Activated CD4-positive, alpha-beta T cell treated with anti-CD3 and anti-CD28 coated beads, Interleukin-2, amount 10 ng/mL, durations not matched to agents 24 days and 14 days (primary cell): ENCODE measurements at regions not wholly inside any gene's neighbourhood (a gene's known extent, or its start where the extent isn't known, plus 50 kb on each side); places are given as distances from the start of the nearest gene placed in this dataset.

Source experiments
- DNase-seq: peaks from one replicate; pipeline ENCODE4 v3.0.0; 2022
- H3K27ac Mint-ChIP-seq: one replicate; pipeline ENCODE4 v1.8.0; 2022; ENCODE audit warnings: mild to moderate bottlenecking, mixed read lengths
- H3K27me3 Mint-ChIP-seq: one replicate; pipeline ENCODE4 v1.8.0; 2022; ENCODE audit warnings: mixed read lengths
- H3K36me3 Mint-ChIP-seq: one replicate; pipeline ENCODE4 v1.8.0; 2022; ENCODE audit warnings: low read depth, mild to moderate bottlenecking, mixed read lengths
- H3K4me1 Mint-ChIP-seq: one replicate; pipeline ENCODE4 v1.8.0; 2021; ENCODE audit warnings: mixed read lengths
- H3K4me3 Mint-ChIP-seq: one replicate; pipeline ENCODE4 v1.8.0; 2022; ENCODE audit warnings: mild to moderate bottlenecking, moderate library complexity, mixed read lengths
- H3K9me3 Mint-ChIP-seq: one replicate; pipeline ENCODE4 v1.8.0; 2021; ENCODE audit warnings: mixed read lengths
- intact Hi-C: fragments of 100-400 bp; cut with micrococcal nuclease; formaldehyde crosslinking; loops from one replicate; pipeline ENCODE4 v1.15.1; 2023

DNA sequence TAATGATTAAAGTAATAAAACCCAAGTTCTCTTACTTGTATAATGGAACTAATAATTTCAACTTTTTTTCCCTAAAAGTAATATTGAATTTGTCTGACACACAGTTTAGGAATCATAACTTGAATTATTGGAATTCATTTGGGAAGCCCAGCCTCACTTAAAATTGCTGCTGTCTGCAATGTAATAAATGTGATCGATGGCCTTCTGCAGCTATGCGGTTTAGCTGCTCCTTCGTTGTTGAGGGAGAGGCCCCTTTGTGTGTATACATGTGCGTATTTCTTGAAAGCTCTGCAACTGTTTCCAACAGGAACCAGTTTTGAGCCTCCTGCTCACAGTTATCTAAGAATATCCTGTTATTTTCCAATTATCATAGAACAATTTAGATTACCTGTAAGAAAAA is 152.5 kb downstream of the AKR1D1 start:
- H3K27me3 Mint-ChIP-seq = no peaks in the 10 kb centered on the region
- intact Hi-C loops = no loop called here
- H3K4me3 Mint-ChIP-seq = no peak overlapping the region
- H3K27ac Mint-ChIP-seq = no peak overlapping the region
- no peaks in the 10 kb centered on the region for H3K4me1 Mint-ChIP-seq
- no peaks in the 10 kb centered on the region for H3K36me3 Mint-ChIP-seq
- peaks cover 3% of the 10 kb centered on the region for H3K9me3 Mint-ChIP-seq
- no peak for DNase-seq

DNA sequence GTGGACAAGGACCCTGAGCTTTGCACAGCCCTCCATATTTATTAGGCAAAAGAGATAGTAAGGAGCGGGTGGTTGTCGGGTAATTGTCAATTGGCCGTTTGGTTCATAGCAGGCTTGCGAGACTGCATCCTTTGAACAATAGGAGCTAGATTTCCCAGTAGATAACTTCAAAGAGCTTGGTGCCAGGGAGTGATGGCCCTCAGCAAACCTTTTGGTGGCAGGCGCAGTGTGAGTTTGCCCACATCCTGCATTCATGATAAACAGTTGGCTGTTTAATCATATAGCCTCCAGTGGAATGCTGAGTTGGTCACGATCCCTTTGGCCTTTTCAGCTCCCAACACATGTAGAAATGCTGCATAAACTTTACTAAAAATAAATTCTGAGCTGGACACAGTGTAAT is 156.9 kb downstream of the AKR1D1 start:
- Mint-ChIP-seq H3K27ac (no peak overlapping the region), H3K4me1 (no peaks in the 10 kb centered on the region), H3K27me3 (no peaks in the 10 kb centered on the region), H3K9me3 (peaks cover 3% of the 10 kb centered on the region), H3K4me3 (no peak overlapping the region), H3K36me3 (no peaks in the 10 kb centered on the region)
- DNase-seq = no peak
- intact Hi-C loops = no loop called here

DNA sequence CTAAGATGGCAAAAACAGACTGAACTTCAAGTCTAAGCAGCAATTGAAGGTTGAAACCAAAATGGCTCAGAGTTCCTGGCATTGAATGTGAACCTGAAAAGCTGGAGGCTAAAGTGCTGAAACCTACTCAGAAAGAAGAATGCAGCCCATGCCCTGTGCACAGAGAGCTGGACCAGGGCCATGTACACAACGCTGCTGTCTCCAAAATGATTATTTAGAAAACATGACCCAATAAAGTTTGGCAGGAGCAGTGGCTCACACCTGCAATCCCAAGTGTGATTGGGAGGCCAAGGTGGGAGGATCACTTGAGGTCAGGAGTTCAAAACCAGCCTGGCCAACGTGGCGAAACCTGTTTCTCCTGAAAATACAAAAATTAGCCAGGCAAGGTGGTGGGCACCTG is 158.9 kb downstream of the AKR1D1 start:
- intact Hi-C loops = no loop called here
- no peaks in the 10 kb centered on the region for H3K27me3 Mint-ChIP-seq

GRCh38 chr7:138237995-138238394 is 161.7 kb downstream of the AKR1D1 start:
- Mint-ChIP-seq H3K4me3 (no peak overlapping the region), H3K4me1 (no peaks in the 10 kb centered on the region), H3K9me3 (no peaks in the 10 kb centered on the region), H3K36me3 (no peaks in the 10 kb centered on the region), H3K27ac (no peak overlapping the region), H3K27me3 (no peaks in the 10 kb centered on the region)
- intact Hi-C loops = no loop called here
- no peak for DNase-seq

More for the DNA sequence above, 158.9 kb downstream of the AKR1D1 start:
- Mint-ChIP-seq H3K9me3 (peaks cover 3% of the 10 kb centered on the region), H3K4me3 (no peak overlapping the region), H3K36me3 (no peaks in the 10 kb centered on the region), H3K27ac (no peak overlapping the region), H3K4me1 (no peaks in the 10 kb centered on the region)
- DNase-seq = no peak

DNA sequence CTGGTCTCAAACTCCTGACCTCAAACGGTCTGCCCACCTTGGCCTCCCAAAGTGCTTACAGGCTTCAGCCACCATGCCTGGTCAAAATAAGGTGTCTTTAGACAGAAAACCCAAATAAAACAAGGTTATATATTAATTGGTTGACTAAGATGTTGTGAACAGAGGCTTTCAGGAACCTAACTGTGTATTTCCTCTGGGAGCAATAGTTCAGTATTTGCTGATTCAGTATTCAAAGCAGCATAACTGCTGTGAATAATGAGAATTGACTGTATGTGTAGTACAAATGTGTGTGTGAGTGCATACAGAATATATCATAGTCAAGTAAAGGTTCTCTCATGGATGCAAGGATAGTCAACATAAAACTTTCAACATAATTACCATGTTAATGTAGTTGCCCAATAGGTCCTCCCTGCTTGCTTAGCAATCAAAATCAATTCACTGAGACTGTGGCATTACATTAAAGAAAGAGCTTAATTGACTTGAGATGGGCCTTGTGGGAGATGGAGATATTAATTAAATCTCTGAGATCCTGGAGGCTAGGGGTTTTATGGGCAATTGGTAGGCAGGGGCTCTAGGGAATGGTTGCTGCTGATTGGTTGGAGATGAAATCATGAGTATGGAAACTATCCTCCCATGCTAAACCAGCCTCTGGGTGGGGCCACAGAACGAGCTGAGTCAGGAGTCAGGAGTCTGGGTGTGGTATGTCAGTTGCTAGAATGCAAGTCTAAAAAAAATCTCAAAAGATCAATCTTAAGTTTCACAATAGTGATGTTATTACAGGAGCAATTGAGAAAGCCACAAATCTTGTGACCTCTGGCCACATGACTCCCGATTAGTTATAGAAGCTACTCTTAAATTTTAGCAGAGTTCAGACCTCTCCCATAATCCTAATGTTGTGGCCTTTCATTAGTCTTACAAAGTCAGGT is 162.7 kb downstream of the AKR1D1 start:
- no peaks in the 10 kb centered on the region for H3K4me1 Mint-ChIP-seq
- H3K27ac Mint-ChIP-seq = no peak overlapping the region
- no peaks in the 10 kb centered on the region for H3K36me3 Mint-ChIP-seq
- no peak for DNase-seq
- no peaks in the 10 kb centered on the region for H3K9me3 Mint-ChIP-seq
- no peaks in the 10 kb centered on the region for H3K27me3 Mint-ChIP-seq
- H3K4me3 Mint-ChIP-seq = no peak overlapping the region
- intact Hi-C loops = no loop called here

DNA sequence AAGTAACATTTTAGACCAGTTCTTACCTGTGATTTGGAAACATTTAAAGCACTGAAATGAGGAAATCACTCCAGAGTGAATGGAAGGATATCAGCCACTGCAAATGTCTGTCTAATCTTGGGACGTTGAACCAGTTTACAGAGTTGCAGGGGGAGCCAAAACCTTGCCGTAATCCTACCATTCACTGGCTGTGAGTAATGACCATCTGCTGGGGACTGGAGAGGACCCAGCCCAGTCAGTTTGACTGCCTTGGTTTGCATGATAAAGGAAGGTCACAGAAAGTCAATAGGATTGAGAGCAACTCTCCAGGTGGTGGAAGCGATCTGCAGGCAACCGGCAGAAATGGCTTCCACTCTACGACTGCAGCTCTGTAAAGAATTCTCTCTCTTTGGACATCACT is 167.2 kb downstream of the AKR1D1 start:
- no peaks in the 10 kb centered on the region for H3K9me3 Mint-ChIP-seq
- H3K4me1 Mint-ChIP-seq = no peaks in the 10 kb centered on the region
- no peak for DNase-seq
- no peak overlapping the region for H3K4me3 Mint-ChIP-seq
- no peaks in the 10 kb centered on the region for H3K36me3 Mint-ChIP-seq
- peaks cover 3% of the 10 kb centered on the region for H3K27me3 Mint-ChIP-seq
- H3K27ac Mint-ChIP-seq = no peak overlapping the region
- intact Hi-C loops = no loop called here

DNA sequence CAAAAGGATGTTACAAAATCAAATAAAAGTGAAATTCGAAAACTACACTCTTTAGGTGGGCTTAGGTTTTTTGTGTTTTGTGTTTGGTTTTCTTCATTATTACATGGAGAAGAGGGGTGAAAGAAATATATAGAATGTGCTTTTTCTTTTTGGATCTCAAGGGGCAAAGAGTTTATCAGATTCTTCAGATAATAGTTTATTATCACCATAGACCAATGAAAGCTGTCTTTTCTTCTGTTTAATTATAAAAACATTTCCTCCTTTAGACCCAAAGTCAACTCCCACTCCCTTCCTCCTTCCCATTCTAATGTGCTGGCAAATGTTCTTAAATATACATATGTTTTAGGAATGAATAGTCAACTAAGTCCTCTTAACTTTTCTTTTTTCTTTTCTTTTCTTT is 167.6 kb downstream of the AKR1D1 start:
- intact Hi-C loops = no loop called here
- Mint-ChIP-seq H3K4me1 (no peaks in the 10 kb centered on the region), H3K9me3 (no peaks in the 10 kb centered on the region), H3K27me3 (peaks cover 3% of the 10 kb centered on the region), H3K27ac (no peak overlapping the region), H3K36me3 (no peaks in the 10 kb centered on the region), H3K4me3 (no peak overlapping the region)
- no peak for DNase-seq

GRCh38 chr7:138244606-138245005 is 168.3 kb downstream of the AKR1D1 start:
- DNase-seq = no peak
- no peaks in the 10 kb centered on the region for H3K4me1 Mint-ChIP-seq
- H3K36me3 Mint-ChIP-seq = no peaks in the 10 kb centered on the region
- intact Hi-C loops = loop anchor here (5.0 kb wide), 1 partner anchor 493 kb away; no protein-coding TSS in a partner anchor
- H3K27me3 Mint-ChIP-seq = peaks cover 3% of the 10 kb centered on the region
- H3K27ac Mint-ChIP-seq = no peak overlapping the region
- no peak overlapping the region for H3K4me3 Mint-ChIP-seq
- no peaks in the 10 kb centered on the region for H3K9me3 Mint-ChIP-seq

GRCh38 chr7:138245216-138245615 is 169.0 kb downstream of the AKR1D1 start:
- H3K27me3 Mint-ChIP-seq = peaks cover 3% of the 10 kb centered on the region
- H3K4me1 Mint-ChIP-seq = no peaks in the 10 kb centered on the region
- no peaks in the 10 kb centered on the region for H3K9me3 Mint-ChIP-seq
- H3K36me3 Mint-ChIP-seq = no peaks in the 10 kb centered on the region
- DNase-seq = no peak
- no peak overlapping the region for H3K27ac Mint-ChIP-seq
- intact Hi-C loops = loop anchor here (5.0 kb wide), 1 partner anchor 492 kb away; no protein-coding TSS in a partner anchor
- H3K4me3 Mint-ChIP-seq = no peak overlapping the region

DNA sequence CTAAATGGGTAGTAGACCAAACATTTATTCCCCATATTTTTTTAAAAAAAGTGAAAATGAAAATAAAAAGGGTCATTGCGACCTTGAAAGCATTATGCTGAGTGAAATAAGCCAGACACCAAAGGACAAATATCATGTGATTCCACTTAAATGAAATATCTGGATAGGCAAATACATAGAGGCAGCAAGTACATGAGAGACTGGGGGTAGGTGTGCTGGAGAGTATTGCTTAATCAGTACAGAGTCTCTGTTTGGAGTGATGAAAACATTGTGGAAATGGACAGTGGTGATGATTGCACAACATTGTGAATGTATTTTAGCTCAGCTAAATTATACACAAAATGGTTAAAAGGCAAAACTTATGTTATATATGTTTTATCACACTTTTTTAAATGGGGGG is 169.4 kb downstream of the AKR1D1 start:
- Mint-ChIP-seq H3K4me3 (no peak overlapping the region), H3K4me1 (no peaks in the 10 kb centered on the region), H3K36me3 (no peaks in the 10 kb centered on the region), H3K9me3 (no peaks in the 10 kb centered on the region), H3K27ac (no peak overlapping the region), H3K27me3 (peaks cover 3% of the 10 kb centered on the region)
- intact Hi-C loops = loop anchor here (5.0 kb wide), 1 partner anchor 492 kb away; no protein-coding TSS in a partner anchor
- DNase-seq = no peak

DNA sequence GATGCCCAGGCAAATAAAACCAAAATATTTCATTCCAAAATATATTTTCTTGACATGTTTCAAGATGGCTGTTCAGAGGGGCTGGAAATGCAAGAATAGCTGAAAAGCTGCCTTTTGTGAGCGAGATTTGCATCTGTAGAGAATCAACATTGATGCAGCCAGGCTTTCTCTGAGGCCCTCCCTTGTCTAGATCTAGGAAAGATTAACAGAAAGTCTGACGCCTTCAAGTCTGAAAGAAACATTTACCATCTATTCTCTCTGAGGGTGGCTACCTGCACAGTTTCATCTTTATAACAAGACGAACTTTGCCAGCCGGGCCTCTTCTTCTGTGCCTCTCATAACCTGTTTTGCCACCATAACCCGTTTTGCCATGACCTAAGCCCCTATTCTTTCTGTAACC is 170.2 kb downstream of the AKR1D1 start:
- no peak for DNase-seq
- peaks cover 3% of the 10 kb centered on the region for H3K27me3 Mint-ChIP-seq
- no peaks in the 10 kb centered on the region for H3K9me3 Mint-ChIP-seq
- intact Hi-C loops = loop anchor here (5.0 kb wide), 1 partner anchor 491 kb away; no protein-coding TSS in a partner anchor
- no peak overlapping the region for H3K27ac Mint-ChIP-seq
- no peak overlapping the region for H3K4me3 Mint-ChIP-seq
- H3K36me3 Mint-ChIP-seq = no peaks in the 10 kb centered on the region
- no peaks in the 10 kb centered on the region for H3K4me1 Mint-ChIP-seq

DNA sequence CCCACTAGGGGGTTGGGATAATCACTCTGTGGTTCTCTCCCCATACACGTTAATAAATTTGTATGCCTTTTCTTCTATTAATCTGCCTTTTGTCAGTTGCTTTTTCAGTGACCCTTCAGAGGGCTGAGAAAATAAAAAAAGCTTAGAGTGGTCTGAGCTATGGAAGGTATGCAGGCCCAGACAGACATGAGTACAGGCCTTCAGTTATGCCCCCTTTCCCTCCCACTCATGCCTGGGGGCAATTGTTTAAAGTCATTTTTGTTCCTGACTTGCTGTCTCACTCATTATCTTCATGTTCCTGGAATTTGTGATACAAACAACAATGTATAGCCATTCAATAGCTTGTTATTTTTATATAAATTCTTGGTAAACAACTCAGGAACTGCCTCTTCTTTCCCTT is 170.8 kb downstream of the AKR1D1 start:
- no peaks in the 10 kb centered on the region for H3K4me1 Mint-ChIP-seq
- H3K9me3 Mint-ChIP-seq = no peaks in the 10 kb centered on the region
- intact Hi-C loops = loop anchor here (5.0 kb wide), 1 partner anchor 490 kb away; no protein-coding TSS in a partner anchor
- no peak overlapping the region for H3K27ac Mint-ChIP-seq
- H3K4me3 Mint-ChIP-seq = no peak overlapping the region
- peaks cover 3% of the 10 kb centered on the region for H3K27me3 Mint-ChIP-seq
- H3K36me3 Mint-ChIP-seq = no peaks in the 10 kb centered on the region
- no peak for DNase-seq

DNA sequence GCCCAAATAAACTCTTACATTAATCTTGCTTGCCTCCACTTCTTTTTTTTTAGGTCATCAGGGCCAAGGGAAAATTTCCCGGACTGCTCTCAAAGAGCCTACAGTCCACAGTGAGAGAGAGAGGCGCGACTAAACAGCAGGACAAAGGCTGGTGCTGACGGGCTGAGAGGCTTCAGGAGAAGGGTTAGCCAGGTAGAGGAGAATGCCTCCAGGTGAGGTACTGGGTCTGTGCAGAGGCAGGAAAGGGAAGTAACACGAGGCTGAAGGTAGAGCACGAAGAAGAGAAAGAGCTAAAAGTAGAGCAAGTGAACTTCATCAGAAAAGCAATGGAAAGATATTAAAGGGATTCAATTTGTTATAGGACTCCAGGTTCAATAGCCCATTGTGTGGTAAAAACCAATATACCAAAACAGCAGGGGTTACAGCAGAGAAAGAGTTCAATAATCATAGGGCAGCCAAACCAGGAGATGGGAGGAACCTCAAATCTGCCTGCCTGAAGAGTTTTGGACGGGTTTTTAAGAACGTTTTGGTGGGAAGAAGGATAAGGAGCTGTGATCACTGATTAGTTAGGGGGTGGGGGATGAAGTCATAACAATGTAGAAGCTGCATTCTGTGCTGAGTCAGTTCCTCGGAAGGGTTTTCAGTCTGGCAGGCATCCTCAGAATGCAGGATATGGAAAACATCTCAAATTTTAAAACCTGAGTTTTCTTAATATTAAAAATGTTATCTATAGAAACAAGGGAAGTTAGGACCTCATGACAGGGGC is 171.5 kb downstream of the AKR1D1 start:
- Mint-ChIP-seq H3K36me3 (no peaks in the 10 kb centered on the region), H3K27me3 (peaks cover 3% of the 10 kb centered on the region), H3K27ac (no peak overlapping the region), H3K9me3 (no peaks in the 10 kb centered on the region), H3K4me3 (no peak overlapping the region), H3K4me1 (no peaks in the 10 kb centered on the region)
- DNase-seq = no peak
- intact Hi-C loops = loop anchor here (5.0 kb wide), 1 partner anchor 490 kb away; no protein-coding TSS in a partner anchor

DNA sequence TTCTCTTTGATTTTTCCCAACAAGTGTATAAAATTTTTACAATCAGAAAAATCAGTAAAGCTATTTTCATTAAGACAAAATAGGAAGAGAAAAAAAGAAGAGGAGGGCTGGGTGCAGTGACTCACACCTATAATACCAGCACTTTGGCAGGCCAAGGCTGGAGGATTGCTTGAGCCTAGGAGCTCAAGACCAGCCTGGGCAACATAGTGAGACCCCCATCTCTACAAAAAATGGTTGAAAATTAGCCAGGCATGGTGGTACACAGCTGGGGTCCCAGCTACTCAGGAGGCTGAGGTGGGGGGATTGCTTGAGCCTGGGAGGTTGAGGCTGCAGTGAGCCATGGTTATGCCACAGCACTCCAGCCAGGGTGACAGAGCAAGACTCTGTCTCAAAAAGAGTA is 172.3 kb downstream of the AKR1D1 start:
- peaks cover 3% of the 10 kb centered on the region for H3K27me3 Mint-ChIP-seq

More for the DNA sequence above, 172.3 kb downstream of the AKR1D1 start:
- Mint-ChIP-seq H3K36me3 (no peaks in the 10 kb centered on the region), H3K27ac (no peak overlapping the region), H3K9me3 (peaks cover 5% of the 10 kb centered on the region), H3K4me3 (no peak overlapping the region), H3K4me1 (no peaks in the 10 kb centered on the region)
- intact Hi-C loops = loop anchor here (5.0 kb wide), 1 partner anchor 489 kb away; no protein-coding TSS in a partner anchor
- no peak for DNase-seq
